ENCODE measurements at regions not wholly inside any gene's neighbourhood (a gene's known extent, or its start where the extent isn't known, plus 50 kb on each side); places are given as distances from the start of the nearest gene placed in this dataset.

- no peak for TF ChIP-seq CTCF (IDR thresholded peaks at IDR 0.05; ENCODE audit: extremely low read depth, low read depth, low read length)
- H3K27ac ChIP-seq (ENCODE audit: low read depth, low read length) = no peak overlapping the region
- no peak overlapping the region for H3K4me3 ChIP-seq (ENCODE audit: insufficient read depth, low read length)
- H2AFZ ChIP-seq (ENCODE audit: low read length) = no peak overlapping the region
- no peaks in the 10 kb centered on the region for H3K36me3 ChIP-seq (ENCODE audit: insufficient read depth, low read length)
- no peaks in the 10 kb centered on the region for H3K4me1 ChIP-seq (ENCODE audit: insufficient read depth, low read length)
- H3K9me3 ChIP-seq (ENCODE audit: low read depth, low read length) = peaks cover under 1% of the 10 kb centered on the region
- no peak overlapping the region for H3K4me2 ChIP-seq (ENCODE audit: insufficient read depth, low read length)
- H3K79me2 ChIP-seq (ENCODE audit: insufficient read depth, low read length) = no peaks in the 10 kb centered on the region
- H3K27me3 ChIP-seq (ENCODE audit: insufficient read depth, low read length) = no peaks in the 10 kb centered on the region
- H4K20me1 ChIP-seq (ENCODE audit: insufficient read depth, low read length) = no peaks in the 10 kb centered on the region
- no peak for DNase-seq (ENCODE audit: insufficient read length, low spot score, missing footprints)
Measured at GRCh38 chr19:32150605-32151004, 194.8 kb upstream of the ZNF507 start.

- no peak for DNase-seq (ENCODE audit: insufficient read length, low spot score, missing footprints)
- Histone ChIP-seq H3K36me3 (ENCODE audit: insufficient read depth, low read length) (no peaks in the 10 kb centered on the region), H3K9me3 (ENCODE audit: low read depth, low read length) (no peaks in the 10 kb centered on the region)
Measured at GRCh38 chr19:32154418-32154817, 191.0 kb upstream of the ZNF507 start.

GRCh38 chr19:32164384-32164992 lies 180.9 kb upstream of the ZNF507 start:
- H2AFZ ChIP-seq (ENCODE audit: low read length) = no peak overlapping the region
- H3K9me3 ChIP-seq (ENCODE audit: low read depth, low read length) = no peaks in the 10 kb centered on the region
- H3K27ac ChIP-seq (ENCODE audit: low read depth, low read length) = no peak overlapping the region
- TF ChIP-seq CTCF (IDR thresholded peaks at IDR 0.05; ENCODE audit: extremely low read depth, low read depth, low read length) = no peak
- no peak overlapping the region for H3K4me2 ChIP-seq (ENCODE audit: insufficient read depth, low read length)
- H3K4me3 ChIP-seq (ENCODE audit: insufficient read depth, low read length) = no peak overlapping the region
- no peak for DNase-seq (ENCODE audit: insufficient read length, low spot score, missing footprints)
- no peaks in the 10 kb centered on the region for H4K20me1 ChIP-seq (ENCODE audit: insufficient read depth, low read length)
- no peaks in the 10 kb centered on the region for H3K4me1 ChIP-seq (ENCODE audit: insufficient read depth, low read length)
- H3K79me2 ChIP-seq (ENCODE audit: insufficient read depth, low read length) = no peaks in the 10 kb centered on the region
- H3K27me3 ChIP-seq (ENCODE audit: insufficient read depth, low read length) = no peaks in the 10 kb centered on the region
- H3K36me3 ChIP-seq (ENCODE audit: insufficient read depth, low read length) = no peaks in the 10 kb centered on the region

More at GRCh38 chr19:32154418-32154817, 191.0 kb upstream of the ZNF507 start:
- Histone ChIP-seq H3K27ac (ENCODE audit: low read depth, low read length) (no peak overlapping the region), H3K79me2 (ENCODE audit: insufficient read depth, low read length) (no peaks in the 10 kb centered on the region), H3K4me3 (ENCODE audit: insufficient read depth, low read length) (no peak overlapping the region), H3K4me2 (ENCODE audit: insufficient read depth, low read length) (no peak overlapping the region), H3K27me3 (ENCODE audit: insufficient read depth, low read length) (no peaks in the 10 kb centered on the region), H2AFZ (ENCODE audit: low read length) (no peak overlapping the region), H4K20me1 (ENCODE audit: insufficient read depth, low read length) (no peaks in the 10 kb centered on the region), H3K4me1 (ENCODE audit: insufficient read depth, low read length) (no peaks in the 10 kb centered on the region)
- TF ChIP-seq CTCF (IDR thresholded peaks at IDR 0.05; ENCODE audit: extremely low read depth, low read depth, low read length) = no peak

GRCh38 chr19:32165141-32165540 lies 180.3 kb upstream of the ZNF507 start:
- Histone ChIP-seq H4K20me1 (ENCODE audit: insufficient read depth, low read length) (no peaks in the 10 kb centered on the region), H3K79me2 (ENCODE audit: insufficient read depth, low read length) (no peaks in the 10 kb centered on the region), H3K27me3 (ENCODE audit: insufficient read depth, low read length) (no peaks in the 10 kb centered on the region), H3K36me3 (ENCODE audit: insufficient read depth, low read length) (no peaks in the 10 kb centered on the region), H3K4me1 (ENCODE audit: insufficient read depth, low read length) (no peaks in the 10 kb centered on the region), H3K4me2 (ENCODE audit: insufficient read depth, low read length) (no peak overlapping the region), H3K4me3 (ENCODE audit: insufficient read depth, low read length) (no peak overlapping the region), H3K27ac (ENCODE audit: low read depth, low read length) (no peak overlapping the region), H3K9me3 (ENCODE audit: low read depth, low read length) (no peaks in the 10 kb centered on the region), H2AFZ (ENCODE audit: low read length) (no peak overlapping the region)
- DNase-seq (ENCODE audit: insufficient read length, low spot score, missing footprints) = peak; percentile 71
- no peak for TF ChIP-seq CTCF (IDR thresholded peaks at IDR 0.05; ENCODE audit: extremely low read depth, low read depth, low read length)

Data from osteoblast (primary cell).